ENCODE measurements at regions not wholly inside any gene's neighbourhood (a gene's known extent, or its start where the extent isn't known, plus 50 kb on each side); places are given as distances from the start of the nearest gene placed in this dataset.

DNA sequence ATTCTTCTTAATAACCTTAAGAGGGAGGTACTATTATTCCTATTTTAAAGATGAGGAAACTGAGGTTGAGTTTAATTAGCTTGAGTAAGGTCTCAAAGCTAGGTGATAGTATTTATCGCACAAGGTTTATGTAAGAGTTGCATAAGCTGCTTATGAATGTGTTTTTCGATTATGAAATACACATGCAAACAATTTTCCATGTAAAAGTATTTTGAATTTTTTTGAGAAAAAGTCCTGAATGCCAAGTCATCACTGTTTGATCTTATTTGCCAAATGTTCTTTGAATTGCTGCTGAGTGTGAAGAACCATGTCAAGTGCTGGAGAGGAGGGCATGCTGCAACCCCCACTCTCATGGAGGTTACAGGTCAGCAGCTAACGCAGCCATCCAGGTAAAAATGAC, 174.4 kb downstream of the CARTPT start:
- no peak overlapping the region for H2BK120ac ChIP-seq (ENCODE audit: insufficient read depth, low read length, poor library complexity)
- H4K12ac ChIP-seq (ENCODE audit: low read depth, low read length), result no peak overlapping the region

DNA sequence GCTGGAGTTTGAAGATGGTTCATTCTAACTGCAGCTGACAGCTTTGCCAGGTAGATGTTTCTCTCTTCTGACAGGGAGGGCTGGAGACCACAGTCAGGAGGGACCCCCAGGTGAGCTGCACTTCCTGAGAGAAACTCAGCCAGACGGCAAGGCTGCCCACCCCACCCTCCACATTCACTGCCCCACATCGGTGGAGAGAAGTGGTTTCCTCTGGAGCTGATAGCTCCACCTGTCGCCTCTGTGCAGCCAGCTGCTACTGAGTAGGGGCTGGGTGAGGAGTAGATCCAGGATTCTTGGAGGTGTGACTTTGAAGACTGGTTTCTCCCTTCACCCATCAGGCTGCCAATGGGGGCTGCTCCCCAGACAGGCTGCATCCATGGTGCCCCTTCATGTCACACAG, 175.0 kb downstream of the CARTPT start:
- no peak overlapping the region for H4K8ac ChIP-seq (ENCODE audit: low read depth, low read length)
- H2BK120ac ChIP-seq (ENCODE audit: insufficient read depth, low read length, poor library complexity), result no peak overlapping the region
- H3K9me3 ChIP-seq (ENCODE audit: insufficient read depth, low read depth, low read length), result no peaks in the 10 kb centered on the region
- no peaks in the 10 kb centered on the region for H3K27me3 ChIP-seq (ENCODE audit: insufficient read depth, low read length)
- H2AK5ac ChIP-seq (ENCODE audit: low read length), result no peak overlapping the region
- no peaks in the 10 kb centered on the region for H3K36me3 ChIP-seq (ENCODE audit: control insufficient read depth in 1 of 2, insufficient read depth in 2 of 2, low read length in 2 of 2)
- H3K79me2 ChIP-seq (ENCODE audit: control insufficient read depth, insufficient read depth, low read length, poor library complexity), result no peaks in the 10 kb centered on the region
- H3K18ac ChIP-seq (ENCODE audit: low read length), result no peak overlapping the region
- no peak overlapping the region for H3K23ac ChIP-seq (ENCODE audit: low read length)
- H3K4me1 ChIP-seq (ENCODE audit: control insufficient read depth in 1 of 2, insufficient read depth in 2 of 2, low read length in 2 of 2), result peaks cover 2% of the 10 kb centered on the region in 2 experiments
- H3K9ac ChIP-seq (ENCODE audit: low read length), result no peak overlapping the region
- WGBS (ENCODE audit: extremely low coverage, insufficient coverage, insufficient read length), result no CpG with 5 or more reads among the region's 3 CpGs
- no peak overlapping the region for H2BK12ac ChIP-seq (ENCODE audit: low read length)
- H3K4ac ChIP-seq (ENCODE audit: low read depth, low read length), result no peak overlapping the region
- no peak overlapping the region for H2BK5ac ChIP-seq (ENCODE audit: low read depth, low read length, poor library complexity)
- no peak overlapping the region for H3K14ac ChIP-seq (ENCODE audit: low read length)
- H4K12ac ChIP-seq (ENCODE audit: low read depth, low read length), result no peak overlapping the region
- H2AFZ ChIP-seq (ENCODE audit: insufficient read depth, low read length, poor library complexity), result no peak overlapping the region
- no peak overlapping the region for H4K91ac ChIP-seq (ENCODE audit: low read depth, low read length)
- no peak for DNase-seq
- H3K4me3 ChIP-seq (ENCODE audit: low read depth, low read length), result no peak overlapping the region
- no peaks in the 10 kb centered on the region for H3K79me1 ChIP-seq (ENCODE audit: low read length)
- H3K27ac ChIP-seq (ENCODE audit: low read depth, low read length), result no peak overlapping the region
- no peak overlapping the region for H3K4me2 ChIP-seq (ENCODE audit: low read length)

More for the DNA sequence above, 174.4 kb downstream of the CARTPT start:
- Histone ChIP-seq H3K27ac (ENCODE audit: low read depth, low read length) (no peak overlapping the region), H3K79me2 (ENCODE audit: control insufficient read depth, insufficient read depth, low read length, poor library complexity) (no peaks in the 10 kb centered on the region), H3K36me3 (ENCODE audit: control insufficient read depth in 1 of 2, insufficient read depth in 2 of 2, low read length in 2 of 2) (no peaks in the 10 kb centered on the region), H3K79me1 (ENCODE audit: low read length) (no peaks in the 10 kb centered on the region), H3K27me3 (ENCODE audit: insufficient read depth, low read length) (no peaks in the 10 kb centered on the region), H3K4me3 (ENCODE audit: low read depth, low read length) (no peak overlapping the region), H3K4ac (ENCODE audit: low read depth, low read length) (no peak overlapping the region), H2BK5ac (ENCODE audit: low read depth, low read length, poor library complexity) (no peak overlapping the region), H3K9me3 (ENCODE audit: insufficient read depth, low read depth, low read length) (no peaks in the 10 kb centered on the region), H3K9ac (ENCODE audit: low read length) (no peak overlapping the region), H3K4me1 (ENCODE audit: control insufficient read depth in 1 of 2, insufficient read depth in 2 of 2, low read length in 2 of 2) (peaks cover 2% of the 10 kb centered on the region in 2 experiments), H4K91ac (ENCODE audit: low read depth, low read length) (no peak overlapping the region), H3K18ac (ENCODE audit: low read length) (no peak overlapping the region), H3K4me2 (ENCODE audit: low read length) (no peak overlapping the region), H2AK5ac (ENCODE audit: low read length) (no peak overlapping the region), H3K14ac (ENCODE audit: low read length) (no peak overlapping the region), H3K23ac (ENCODE audit: low read length) (no peak overlapping the region), H2AFZ (ENCODE audit: insufficient read depth, low read length, poor library complexity) (no peak overlapping the region), H2BK12ac (ENCODE audit: low read length) (no peak overlapping the region), H4K8ac (ENCODE audit: low read depth, low read length) (no peak overlapping the region)
- peak in 1 of 2 donors; percentile 71 for DNase-seq
- no CpG with 5 or more reads among the region's 3 CpGs for WGBS (ENCODE audit: extremely low coverage, insufficient coverage, insufficient read length)

DNA sequence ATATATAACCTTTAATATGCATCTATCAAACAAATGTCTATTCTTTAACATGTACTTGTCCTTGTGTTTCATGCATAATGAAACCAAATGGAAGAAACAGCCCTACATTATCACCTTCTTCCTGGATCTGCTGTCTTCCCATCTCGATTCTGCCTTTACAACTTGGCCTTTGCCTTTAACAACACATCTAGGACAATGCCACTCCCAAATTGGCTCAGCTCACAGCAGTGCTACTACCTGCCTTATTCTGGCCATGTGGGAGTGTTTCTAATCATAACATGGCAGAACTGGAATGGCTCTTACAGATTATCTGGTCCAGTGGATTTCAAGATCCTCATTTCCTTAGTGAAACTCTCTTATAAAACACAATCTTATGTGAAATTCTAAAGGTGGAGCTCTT, 176.5 kb downstream of the CARTPT start:
- Histone ChIP-seq H4K12ac (ENCODE audit: low read depth, low read length) (no peak overlapping the region), H3K79me2 (ENCODE audit: control insufficient read depth, insufficient read depth, low read length, poor library complexity) (no peaks in the 10 kb centered on the region), H3K4me2 (ENCODE audit: low read length) (no peak overlapping the region), H3K27me3 (ENCODE audit: insufficient read depth, low read length) (no peaks in the 10 kb centered on the region), H2AFZ (ENCODE audit: insufficient read depth, low read length, poor library complexity) (no peak overlapping the region), H2AK5ac (ENCODE audit: low read length) (no peak overlapping the region), H3K79me1 (ENCODE audit: low read length) (no peaks in the 10 kb centered on the region), H4K8ac (ENCODE audit: low read depth, low read length) (no peak overlapping the region), H3K9me3 (ENCODE audit: insufficient read depth, low read depth, low read length) (no peaks in the 10 kb centered on the region), H3K27ac (ENCODE audit: low read depth, low read length) (no peak overlapping the region), H3K4me3 (ENCODE audit: low read depth, low read length) (no peak overlapping the region), H3K36me3 (ENCODE audit: control insufficient read depth in 1 of 2, insufficient read depth in 2 of 2, low read length in 2 of 2) (no peaks in the 10 kb centered on the region), H2BK12ac (ENCODE audit: low read length) (no peak overlapping the region), H3K9ac (ENCODE audit: low read length) (no peak overlapping the region), H3K4me1 (ENCODE audit: control insufficient read depth in 1 of 2, insufficient read depth in 2 of 2, low read length in 2 of 2) (peaks cover 2% of the 10 kb centered on the region in 2 experiments), H3K23ac (ENCODE audit: low read length) (no peak overlapping the region), H3K4ac (ENCODE audit: low read depth, low read length) (no peak overlapping the region), H2BK5ac (ENCODE audit: low read depth, low read length, poor library complexity) (no peak overlapping the region), H4K91ac (ENCODE audit: low read depth, low read length) (no peak overlapping the region), H3K18ac (ENCODE audit: low read length) (no peak overlapping the region), H2BK120ac (ENCODE audit: insufficient read depth, low read length, poor library complexity) (no peak overlapping the region), H3K14ac (ENCODE audit: low read length) (no peak overlapping the region)
- DNase-seq, result no peak
- no CpG with 5 or more reads among the region's 1 CpG for WGBS (ENCODE audit: extremely low coverage, insufficient coverage, insufficient read length)

DNA sequence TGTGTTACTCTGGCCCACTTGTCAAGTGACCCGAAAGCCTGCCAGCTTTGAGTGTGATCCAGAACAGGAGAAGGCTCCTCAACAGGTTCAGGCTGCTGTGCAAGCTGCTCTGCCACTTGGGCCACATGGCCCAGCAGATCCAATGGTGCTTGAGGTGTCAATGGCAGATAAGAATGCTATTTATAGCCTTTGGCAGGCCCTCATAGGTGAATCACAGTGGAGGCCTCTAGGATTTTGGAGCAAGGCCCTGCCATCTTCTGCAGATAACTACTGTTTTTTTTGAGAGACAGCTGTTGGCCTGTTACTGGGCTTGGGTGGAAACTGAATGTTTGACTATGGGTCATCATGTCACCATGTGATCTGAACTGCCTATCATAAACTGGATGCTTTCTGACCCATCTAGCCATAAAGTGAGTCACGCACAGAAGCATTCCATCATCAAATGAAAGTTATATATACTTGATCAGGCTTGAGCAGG, 180.8 kb downstream of the CARTPT start:
- Histone ChIP-seq H3K27ac (ENCODE audit: low read depth, low read length) (no peak overlapping the region), H2BK12ac (ENCODE audit: low read length) (no peak overlapping the region), H3K14ac (ENCODE audit: low read length) (no peak overlapping the region), H4K12ac (ENCODE audit: low read depth, low read length) (no peak overlapping the region), H2AK5ac (ENCODE audit: low read length) (no peak overlapping the region), H3K4me1 (ENCODE audit: control insufficient read depth in 1 of 2, insufficient read depth in 2 of 2, low read length in 2 of 2) (no peaks in the 10 kb centered on the region), H2BK5ac (ENCODE audit: low read depth, low read length, poor library complexity) (no peak overlapping the region), H3K79me1 (ENCODE audit: low read length) (no peaks in the 10 kb centered on the region), H3K36me3 (ENCODE audit: control insufficient read depth in 1 of 2, insufficient read depth in 2 of 2, low read length in 2 of 2) (no peaks in the 10 kb centered on the region), H4K91ac (ENCODE audit: low read depth, low read length) (no peak overlapping the region), H3K4me3 (ENCODE audit: low read depth, low read length) (no peak overlapping the region), H2BK120ac (ENCODE audit: insufficient read depth, low read length, poor library complexity) (no peak overlapping the region), H3K18ac (ENCODE audit: low read length) (no peak overlapping the region), H4K8ac (ENCODE audit: low read depth, low read length) (no peak overlapping the region), H3K4ac (ENCODE audit: low read depth, low read length) (no peak overlapping the region), H3K79me2 (ENCODE audit: control insufficient read depth, insufficient read depth, low read length, poor library complexity) (no peaks in the 10 kb centered on the region), H3K23ac (ENCODE audit: low read length) (no peak overlapping the region), H3K9ac (ENCODE audit: low read length) (no peak overlapping the region), H3K9me3 (ENCODE audit: insufficient read depth, low read depth, low read length) (no peaks in the 10 kb centered on the region), H3K27me3 (ENCODE audit: insufficient read depth, low read length) (no peaks in the 10 kb centered on the region), H3K4me2 (ENCODE audit: low read length) (no peak overlapping the region), H2AFZ (ENCODE audit: insufficient read depth, low read length, poor library complexity) (no peak overlapping the region)
- WGBS (ENCODE audit: extremely low coverage, insufficient coverage, insufficient read length), result no CpG with 5 or more reads among the region's 2 CpGs
- peak; percentile 6 to 52 for DNase-seq

Measured in trophoblast cell (in vitro differentiated cells and primary cell).